ENCODE measurements at regions not wholly inside any gene's neighbourhood (a gene's known extent, or its start where the extent isn't known, plus 50 kb on each side); places are given as distances from the start of the nearest gene placed in this dataset.

DNA sequence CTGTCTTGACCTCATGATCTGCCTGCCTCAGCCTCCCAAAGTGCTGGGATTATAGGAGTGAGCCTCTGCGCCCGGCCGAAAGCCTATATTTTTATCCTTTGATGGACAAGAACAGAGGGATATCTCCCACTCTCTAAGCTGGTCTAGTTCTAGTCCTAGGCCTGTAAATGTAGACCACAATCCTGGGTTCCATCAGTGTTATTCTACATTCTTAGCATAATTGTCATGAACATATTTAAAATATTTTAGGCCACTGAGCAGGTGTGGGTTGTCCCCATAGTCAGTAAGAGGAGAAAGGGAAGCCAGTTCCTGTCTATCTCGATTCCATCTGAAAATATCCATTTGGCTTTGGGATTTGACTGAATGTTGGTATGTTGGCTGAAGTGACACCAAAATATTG lies 118.1 kb downstream of the EBLN2 start:
- Mint-ChIP-seq H3K27me3 (ENCODE audit: insufficient read depth, unreplicated experiment) (peaks cover 22% of the 10 kb centered on the region), H3K4me3 (ENCODE audit: unreplicated experiment) (no peak overlapping the region), H3K9me3 (ENCODE audit: unreplicated experiment) (no peaks in the 10 kb centered on the region), H3K27ac (ENCODE audit: low read depth, unreplicated experiment) (no peak overlapping the region), H3K4me1 (ENCODE audit: insufficient read depth, unreplicated experiment) (no peaks in the 10 kb centered on the region), H3K36me3 (ENCODE audit: insufficient read depth, unreplicated experiment) (no peaks in the 10 kb centered on the region)
- DNase-seq (ENCODE audit: unreplicated experiment) = no peak
- intact Hi-C loops (cut with micrococcal nuclease) = no loop called here
- no TSS peak for BruUV-seq (replicated peaks)
- CTCF ChIA-PET = no interaction called here
- POLR2A ChIA-PET = no interaction called here
- TF ChIP-seq, protein P1, sequence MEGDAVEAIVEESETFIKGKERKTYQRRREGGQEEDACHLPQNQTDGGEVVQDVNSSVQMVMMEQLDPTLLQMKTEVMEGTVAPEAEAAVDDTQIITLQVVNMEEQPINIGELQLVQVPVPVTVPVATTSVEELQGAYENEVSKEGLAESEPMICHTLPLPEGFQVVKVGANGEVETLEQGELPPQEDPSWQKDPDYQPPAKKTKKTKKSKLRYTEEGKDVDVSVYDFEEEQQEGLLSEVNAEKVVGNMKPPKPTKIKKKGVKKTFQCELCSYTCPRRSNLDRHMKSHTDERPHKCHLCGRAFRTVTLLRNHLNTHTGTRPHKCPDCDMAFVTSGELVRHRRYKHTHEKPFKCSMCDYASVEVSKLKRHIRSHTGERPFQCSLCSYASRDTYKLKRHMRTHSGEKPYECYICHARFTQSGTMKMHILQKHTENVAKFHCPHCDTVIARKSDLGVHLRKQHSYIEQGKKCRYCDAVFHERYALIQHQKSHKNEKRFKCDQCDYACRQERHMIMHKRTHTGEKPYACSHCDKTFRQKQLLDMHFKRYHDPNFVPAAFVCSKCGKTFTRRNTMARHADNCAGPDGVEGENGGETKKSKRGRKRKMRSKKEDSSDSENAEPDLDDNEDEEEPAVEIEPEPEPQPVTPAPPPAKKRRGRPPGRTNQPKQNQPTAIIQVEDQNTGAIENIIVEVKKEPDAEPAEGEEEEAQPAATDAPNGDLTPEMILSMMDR (IDR thresholded peaks at IDR 0.05; ENCODE audit: unreplicated experiment) = no peak

DNA sequence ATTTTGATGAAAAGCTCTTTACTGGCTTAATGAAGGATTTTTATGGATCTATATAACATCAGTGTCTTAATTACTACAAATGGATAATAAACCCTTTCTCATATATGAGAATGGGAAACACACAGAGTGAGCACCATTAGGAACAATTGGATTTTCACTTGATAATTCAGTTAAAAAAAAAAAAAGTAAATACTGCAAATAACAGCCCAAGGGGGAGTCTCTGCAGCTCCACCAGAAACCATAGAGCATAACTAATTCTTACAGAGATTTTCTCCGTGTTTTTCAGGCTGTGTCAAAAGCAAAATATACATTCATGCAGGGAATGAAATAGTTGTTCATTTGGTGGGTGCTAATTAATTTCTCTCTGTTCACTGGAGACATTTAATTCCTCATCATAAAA lies 125.3 kb downstream of the EBLN2 start:
- no peaks in the 10 kb centered on the region for H3K9me3 Mint-ChIP-seq (ENCODE audit: unreplicated experiment)
- no peak overlapping the region for H3K4me3 Mint-ChIP-seq (ENCODE audit: unreplicated experiment)
- no peak overlapping the region for H3K27ac Mint-ChIP-seq (ENCODE audit: low read depth, unreplicated experiment)
- BruUV-seq (replicated peaks) = no TSS peak
- CTCF ChIA-PET = no interaction called here
- POLR2A ChIA-PET = no interaction called here
- intact Hi-C loops (cut with micrococcal nuclease) = no loop called here
- no peak for DNase-seq (ENCODE audit: unreplicated experiment)
- TF ChIP-seq, protein P1 (IDR thresholded peaks at IDR 0.05; ENCODE audit: unreplicated experiment) = no peak
- no peaks in the 10 kb centered on the region for H3K4me1 Mint-ChIP-seq (ENCODE audit: insufficient read depth, unreplicated experiment)
- peaks cover 22% of the 10 kb centered on the region for H3K27me3 Mint-ChIP-seq (ENCODE audit: insufficient read depth, unreplicated experiment)
- no peaks in the 10 kb centered on the region for H3K36me3 Mint-ChIP-seq (ENCODE audit: insufficient read depth, unreplicated experiment)

DNA sequence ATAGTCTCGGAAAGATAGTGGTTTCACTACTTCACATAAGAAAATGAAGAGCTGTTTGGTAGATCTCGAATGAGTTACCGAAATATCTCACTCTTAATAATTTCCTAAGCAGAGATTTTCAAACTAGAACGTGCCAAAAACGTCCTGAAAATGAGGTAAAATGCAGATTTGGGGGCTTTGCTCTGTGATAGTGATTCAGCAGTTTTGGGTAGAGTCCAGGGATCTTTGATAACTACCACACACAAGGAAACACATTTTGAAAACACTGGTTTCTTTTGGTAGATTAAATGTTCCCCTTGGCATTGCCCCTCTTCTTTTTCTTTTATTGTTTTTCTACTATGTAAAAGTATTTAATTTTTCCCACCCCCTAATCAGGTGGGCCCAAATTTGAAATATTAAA lies 125.9 kb downstream of the EBLN2 start:
- H3K27me3 Mint-ChIP-seq (ENCODE audit: insufficient read depth, unreplicated experiment) = peaks cover 18% of the 10 kb centered on the region
- H3K4me1 Mint-ChIP-seq (ENCODE audit: insufficient read depth, unreplicated experiment) = no peaks in the 10 kb centered on the region
- ChIA-PET POLR2A (no interaction called here), CTCF (no interaction called here)
- no peak overlapping the region for H3K27ac Mint-ChIP-seq (ENCODE audit: low read depth, unreplicated experiment)
- no peaks in the 10 kb centered on the region for H3K36me3 Mint-ChIP-seq (ENCODE audit: insufficient read depth, unreplicated experiment)
- H3K4me3 Mint-ChIP-seq (ENCODE audit: unreplicated experiment) = no peak overlapping the region
- H3K9me3 Mint-ChIP-seq (ENCODE audit: unreplicated experiment) = no peaks in the 10 kb centered on the region
- DNase-seq (ENCODE audit: unreplicated experiment) = no peak
- TF ChIP-seq, protein P1 (IDR thresholded peaks at IDR 0.05; ENCODE audit: unreplicated experiment) = no peak
- intact Hi-C loops (cut with micrococcal nuclease) = no loop called here
- no TSS peak for BruUV-seq (replicated peaks)

DNA sequence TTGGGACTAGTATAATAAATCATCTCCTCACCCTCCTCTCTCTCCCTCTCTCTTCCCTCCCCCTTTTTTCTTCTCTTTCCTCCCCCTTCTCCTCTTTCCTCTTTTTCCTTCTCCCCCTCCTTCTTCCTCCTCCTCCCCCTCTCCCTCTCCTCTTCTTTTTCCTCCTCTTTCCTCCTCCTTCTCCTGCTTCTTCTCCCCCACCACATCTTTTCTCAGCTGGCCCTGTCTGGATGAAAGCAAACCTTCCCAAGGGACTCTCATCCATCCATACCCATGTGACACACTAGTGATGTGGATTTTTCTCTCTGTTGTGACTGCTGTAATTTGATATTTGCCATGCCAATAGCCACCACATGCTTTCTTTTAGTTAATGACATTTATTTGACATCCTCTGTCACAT lies 127.2 kb downstream of the EBLN2 start:
- Mint-ChIP-seq H3K4me1 (ENCODE audit: insufficient read depth, unreplicated experiment) (no peaks in the 10 kb centered on the region), H3K4me3 (ENCODE audit: unreplicated experiment) (no peak overlapping the region), H3K27ac (ENCODE audit: low read depth, unreplicated experiment) (no peak overlapping the region), H3K27me3 (ENCODE audit: insufficient read depth, unreplicated experiment) (peaks cover 4% of the 10 kb centered on the region), H3K9me3 (ENCODE audit: unreplicated experiment) (no peaks in the 10 kb centered on the region), H3K36me3 (ENCODE audit: insufficient read depth, unreplicated experiment) (no peaks in the 10 kb centered on the region)
- ChIA-PET CTCF (interaction anchor here (1.0 kb wide), 1 partner anchor 10 kb away, joined by 4 read pairs; no protein-coding TSS in a partner anchor), POLR2A (no interaction called here)
- DNase-seq (ENCODE audit: unreplicated experiment) = no peak
- TF ChIP-seq, protein P1 (IDR thresholded peaks at IDR 0.05; ENCODE audit: unreplicated experiment) = no peak
- BruUV-seq (replicated peaks) = no TSS peak
- intact Hi-C loops (cut with micrococcal nuclease) = no loop called here
